HCEC 1CT (cell line): ENCODE measurements at regions not wholly inside any gene's neighbourhood (a gene's known extent, or its start where the extent isn't known, plus 50 kb on each side); places are given as distances from the start of the nearest gene placed in this dataset.

Experiments used
- DNase-seq: peaks from one replicate; pipeline ENCODE4 v3.0.0-alpha.2; 2017

GRCh38 chr15:37261685-37262084 is 161.3 kb upstream of the MEIS2 start:
- no peak for DNase-seq

- no peak for DNase-seq
Observed at GRCh38 chr15:37262922-37263608, 162.7 kb upstream of the MEIS2 start.

DNA sequence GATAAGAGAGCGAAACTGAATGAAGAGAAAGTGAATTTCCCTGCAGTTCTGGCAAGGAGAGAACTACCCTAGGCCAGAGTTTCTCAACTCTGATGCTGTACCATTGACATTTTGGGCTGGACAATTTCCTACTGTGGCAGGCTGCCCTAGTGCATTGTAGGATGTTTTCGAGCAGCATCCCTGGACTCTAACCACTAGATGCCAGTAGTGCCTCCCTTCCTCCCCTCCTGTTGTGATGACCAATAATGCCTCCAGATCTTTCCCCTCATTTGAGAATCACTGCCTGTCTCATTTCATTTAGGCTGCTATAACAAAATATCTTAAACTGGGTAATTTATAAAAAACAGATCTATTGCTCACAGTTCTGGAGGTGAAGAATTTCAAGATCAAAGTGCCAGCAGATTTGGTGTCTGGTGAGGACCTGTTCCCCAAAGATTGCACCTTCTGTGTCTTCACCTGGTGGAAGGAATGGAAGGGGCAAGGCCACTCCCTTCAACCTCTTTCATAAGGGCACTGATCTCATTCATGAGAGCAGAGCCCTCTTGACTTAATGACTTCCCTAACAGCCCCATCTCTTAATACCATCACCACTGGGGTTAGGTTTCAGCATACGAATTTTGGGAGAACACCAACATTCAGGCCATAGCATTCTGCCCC is 188.9 kb upstream of the MEIS2 start:
- DNase-seq, result peak; percentile 28

DNA sequence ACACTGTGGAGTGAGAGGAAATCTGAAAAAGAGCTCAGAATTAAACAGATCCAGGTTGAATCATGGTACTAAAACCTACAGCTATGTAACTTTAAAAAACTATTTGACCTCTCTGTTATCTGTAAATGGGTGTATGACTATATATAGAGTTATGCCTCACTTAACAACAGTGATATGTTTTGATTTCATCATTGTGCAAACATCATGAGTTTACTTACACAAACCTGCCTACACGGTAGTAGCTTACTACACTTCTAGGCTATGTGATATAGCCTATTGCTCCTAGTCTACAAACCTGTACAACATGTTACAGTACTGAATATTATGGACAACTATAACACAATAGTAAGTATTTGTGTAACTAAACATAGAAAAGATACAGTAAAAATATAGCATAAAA is 191.6 kb upstream of the MEIS2 start:
- DNase-seq, result no peak

GRCh38 chr15:37298271-37298670 is 197.9 kb upstream of the MEIS2 start:
- DNase-seq, result no peak

- no peak for DNase-seq
Observed at GRCh38 chr15:37339437-37339836, 239.1 kb upstream of the MEIS2 start.

DNA sequence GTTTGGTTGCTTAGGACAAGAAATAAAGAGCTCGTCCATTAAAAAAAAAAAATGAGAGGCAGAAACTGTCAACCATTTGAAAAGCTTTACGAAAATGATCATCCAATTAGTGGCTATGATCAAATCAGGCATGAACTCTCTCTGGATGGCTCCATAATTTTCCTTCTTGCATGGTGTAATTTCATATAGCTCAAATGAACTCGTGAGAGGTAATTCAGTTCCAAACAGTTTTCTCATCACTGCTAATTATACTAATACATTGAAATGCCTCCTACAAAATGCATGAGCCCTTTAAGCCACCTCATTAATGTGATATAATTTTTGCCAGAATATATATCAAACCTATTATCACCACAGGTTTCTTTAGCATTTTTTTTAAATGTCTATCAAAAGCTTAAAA is 239.5 kb upstream of the MEIS2 start:
- no peak for DNase-seq

GRCh38 chr15:37340438-37340837 is 240.1 kb upstream of the MEIS2 start:
- DNase-seq, result no peak

- no peak for DNase-seq
Observed at GRCh38 chr15:37359101-37359892, 258.9 kb upstream of the MEIS2 start.

GRCh38 chr15:37359893-37360290 is 259.5 kb upstream of the MEIS2 start:
- DNase-seq, result no peak

DNA sequence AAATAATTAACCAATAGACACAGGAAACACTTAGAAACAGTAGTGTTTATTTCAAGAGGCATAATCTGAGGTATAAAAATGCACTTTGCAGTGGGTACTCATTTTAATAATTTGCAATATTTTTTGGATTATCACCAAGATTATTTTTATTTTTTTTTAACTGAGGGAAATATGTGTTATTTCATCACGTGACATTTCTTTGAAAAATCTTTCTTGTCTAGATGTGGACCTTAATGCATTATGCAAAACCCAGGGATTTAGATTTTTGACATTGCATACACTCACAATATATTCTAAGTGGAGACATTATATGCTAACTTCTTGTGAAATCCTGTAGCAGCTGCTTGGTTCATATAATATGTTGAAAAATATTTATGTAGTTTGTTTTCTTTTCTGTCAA is 260.4 kb upstream of the MEIS2 start:
- DNase-seq, result no peak

- DNase-seq, result no peak
Observed at GRCh38 chr15:37361621-37362020, 261.3 kb upstream of the MEIS2 start.

GRCh38 chr15:37362414-37362813 is 262.1 kb upstream of the MEIS2 start:
- DNase-seq, result no peak

DNA sequence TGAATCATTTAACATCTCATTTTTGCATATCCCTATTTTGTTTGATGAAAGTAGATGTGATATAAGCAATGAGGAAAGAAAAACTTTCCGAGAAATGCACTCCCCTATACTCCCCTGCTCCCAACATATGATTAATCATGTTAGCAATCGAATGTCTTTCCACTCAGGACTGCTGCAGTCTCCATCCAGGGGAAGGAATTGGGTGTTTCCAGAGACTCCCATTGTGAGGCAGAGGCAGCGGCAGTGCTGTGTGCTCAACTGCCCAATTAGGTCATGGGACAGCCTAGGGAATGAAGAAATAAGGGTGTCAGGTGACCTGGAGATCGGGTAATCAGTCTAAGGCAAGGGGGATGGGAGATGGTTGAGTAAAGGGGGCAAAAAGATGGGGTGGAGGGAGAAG is 268.6 kb upstream of the MEIS2 start:
- no peak for DNase-seq

GRCh38 chr15:37370941-37371340 is 270.6 kb upstream of the MEIS2 start:
- DNase-seq, result no peak

GRCh38 chr15:37372064-37372463 is 271.7 kb upstream of the MEIS2 start:
- no peak for DNase-seq

DNA sequence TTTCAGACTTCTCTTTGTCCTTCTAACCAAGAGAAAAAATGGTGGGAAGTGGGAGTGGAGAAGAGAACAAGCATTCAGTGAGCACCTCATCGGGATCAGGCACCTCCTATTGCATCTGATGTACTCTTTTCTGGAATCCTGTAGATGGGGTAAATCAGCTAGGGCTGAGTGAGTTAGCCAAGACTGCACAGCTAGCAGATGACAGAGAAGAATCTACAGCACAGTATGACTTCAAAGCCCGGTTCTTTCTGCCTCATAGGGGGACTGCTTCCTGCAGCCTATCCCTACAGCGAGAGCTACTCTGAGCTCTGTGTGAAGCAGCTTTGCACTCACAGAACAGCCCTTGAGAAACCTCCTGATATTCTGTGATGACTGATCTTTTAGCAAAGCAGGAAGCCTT is 275.2 kb upstream of the MEIS2 start:
- DNase-seq, result no peak

DNA sequence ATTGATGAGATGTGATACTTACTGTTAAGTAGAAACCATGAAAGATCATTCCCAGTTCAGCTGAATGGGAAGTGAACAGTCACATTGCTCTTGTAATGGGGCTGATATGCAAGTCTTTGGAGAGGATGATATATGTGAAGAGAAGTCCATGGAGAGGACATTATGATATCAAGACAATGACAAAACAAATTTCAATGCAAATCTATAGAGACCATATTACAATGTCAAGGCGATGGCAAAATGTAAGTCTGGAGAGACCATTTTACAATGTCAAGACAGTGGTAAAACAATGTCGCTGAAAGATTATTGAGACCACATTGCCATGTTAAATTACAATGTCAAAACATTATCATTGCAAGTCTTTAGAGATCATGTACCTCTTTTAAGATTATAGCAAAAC is 277.1 kb upstream of the MEIS2 start:
- no peak for DNase-seq

- no peak for DNase-seq
Observed at GRCh38 chr15:37394402-37395099, 294.2 kb upstream of the MEIS2 start.

DNA sequence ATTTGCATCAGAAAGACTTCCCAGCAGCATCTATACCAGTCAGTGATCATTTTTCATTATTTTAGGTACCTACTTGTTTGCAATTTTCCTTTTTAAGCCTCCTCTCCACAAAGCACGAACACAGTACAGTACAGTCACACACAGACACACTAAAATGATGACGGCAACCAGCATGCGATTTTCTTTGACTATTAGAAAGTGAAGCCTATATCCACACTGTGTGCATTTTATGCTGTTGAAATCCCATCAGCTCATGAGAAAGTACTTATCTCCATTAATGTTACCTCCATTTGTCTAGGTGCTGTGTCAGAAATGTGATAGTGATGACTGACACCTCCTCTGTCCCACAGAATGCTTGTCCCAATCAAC is 294.7 kb upstream of the MEIS2 start:
- DNase-seq, result no peak

- no peak for DNase-seq
Observed at GRCh38 chr15:37397266-37398022, 297.1 kb upstream of the MEIS2 start.

DNA sequence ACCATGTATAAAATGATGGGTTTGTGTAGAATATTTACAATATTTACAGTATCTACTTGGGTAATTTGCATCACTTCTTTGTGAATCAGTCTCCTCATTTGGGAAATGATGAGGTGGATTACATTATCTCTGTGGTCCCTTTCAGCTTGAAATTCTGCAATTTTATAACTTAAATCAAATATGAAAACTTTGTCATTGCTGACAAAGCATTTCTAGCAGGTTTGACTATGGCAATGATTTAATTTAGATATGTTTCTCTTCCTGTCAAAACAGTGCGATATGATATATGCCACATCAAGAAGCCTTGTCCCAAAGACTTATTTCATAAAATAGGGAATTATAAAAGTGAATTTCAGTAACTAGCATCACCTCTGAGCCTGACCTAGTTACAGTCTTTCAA is 315.8 kb upstream of the MEIS2 start:
- no peak for DNase-seq

DNA sequence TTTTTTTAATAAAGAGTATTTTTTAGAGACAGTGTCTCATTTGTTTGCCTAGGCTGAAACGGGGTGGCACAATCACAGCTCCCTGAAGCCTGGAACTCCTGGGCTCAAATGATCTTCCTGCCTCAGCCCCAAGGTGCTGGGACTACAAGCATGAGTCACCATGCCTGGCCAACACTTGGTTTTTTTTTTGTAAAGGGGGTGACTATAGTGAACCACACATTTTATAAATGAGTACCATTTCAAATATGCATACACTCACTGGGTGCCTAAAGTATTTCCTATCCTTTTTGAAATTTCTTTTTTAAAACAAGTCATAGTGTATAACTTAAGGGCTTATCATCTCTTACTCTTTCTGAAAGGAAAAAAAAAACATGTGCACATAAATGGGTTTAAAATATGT is 325.2 kb upstream of the MEIS2 start:
- DNase-seq, result no peak
